GM12872 (cell line): ENCODE measurements at regions not wholly inside any gene's neighbourhood (a gene's known extent, or its start where the extent isn't known, plus 50 kb on each side); places are given as distances from the start of the nearest gene placed in this dataset.

Source experiments
- CTCF ChIP-seq: IDR thresholded peaks from 3 replicates; pipeline ENCODE4 v1.5.1; 2011; ENCODE audit warnings: low read depth, mild to moderate bottlenecking, low read length, moderate library complexity; ENCODE audit not compliant: insufficient read depth

DNA sequence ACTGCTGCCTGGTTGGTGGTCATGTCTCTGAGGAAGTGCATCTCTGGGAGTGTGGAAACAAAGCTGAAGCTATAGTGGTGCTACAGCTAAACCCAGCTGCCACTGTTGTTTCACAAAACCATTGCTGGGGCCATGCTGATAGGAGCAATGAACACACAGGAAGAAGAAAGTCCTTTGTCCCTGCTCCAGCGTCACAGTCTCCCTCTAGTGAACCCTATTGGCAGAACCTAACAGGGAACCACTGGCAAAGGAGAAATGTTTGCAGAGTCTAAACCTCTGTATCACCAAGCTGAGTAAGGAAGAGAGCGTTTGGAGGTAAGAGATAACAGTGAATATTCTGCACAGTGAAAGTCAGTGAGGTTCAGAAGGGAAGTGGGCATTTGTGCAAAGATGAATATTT lies 244.0 kb downstream of the YTHDC2 start:
- TF ChIP-seq CTCF: no peak

DNA sequence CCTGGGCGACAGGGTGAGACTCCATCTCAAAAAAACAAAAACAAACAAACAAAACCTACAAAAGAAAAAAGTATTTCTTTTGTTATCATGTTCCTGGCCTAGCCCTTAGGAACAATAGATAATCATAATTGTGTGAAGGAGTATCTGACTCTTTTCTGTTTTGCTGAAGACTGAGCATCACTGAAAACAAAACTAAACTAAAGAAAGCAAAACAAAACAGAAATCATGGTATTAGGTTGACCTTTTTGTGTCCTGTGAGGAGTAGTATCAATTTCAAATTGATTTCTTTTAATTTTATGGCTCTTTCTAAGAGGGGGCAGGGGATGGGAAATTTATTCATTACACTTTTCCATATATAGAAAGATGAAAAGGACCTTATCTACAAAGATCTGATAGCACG lies 246.0 kb downstream of the YTHDC2 start:
- TF ChIP-seq CTCF: no peak

DNA sequence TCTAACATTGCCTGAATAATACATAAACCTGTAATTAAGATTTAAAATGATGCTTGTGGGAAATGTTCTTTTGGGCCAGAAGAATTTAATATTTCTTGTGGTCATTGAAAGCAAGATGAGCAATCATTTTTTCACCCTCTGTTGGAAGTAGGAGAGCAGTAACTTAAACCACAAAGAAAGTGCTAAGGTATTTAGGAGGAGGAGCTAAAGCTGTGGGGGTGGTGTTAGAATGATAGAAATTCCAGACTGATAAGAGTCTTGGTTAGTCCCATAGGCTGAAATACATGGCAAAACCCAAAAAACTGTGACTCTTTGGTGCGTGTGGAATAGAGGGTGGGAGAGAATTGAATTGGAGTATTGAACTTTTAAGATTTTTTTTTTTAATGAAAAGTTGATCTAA lies 247.0 kb downstream of the YTHDC2 start:
- TF ChIP-seq CTCF: no peak

- no peak for TF ChIP-seq CTCF
These were observed 248.1 kb downstream of the YTHDC2 start for GRCh38 chr5:113761594-113761993.

GRCh38 chr5:113764382-113764781 lies 250.9 kb downstream of the YTHDC2 start:
- no peak for TF ChIP-seq CTCF

DNA sequence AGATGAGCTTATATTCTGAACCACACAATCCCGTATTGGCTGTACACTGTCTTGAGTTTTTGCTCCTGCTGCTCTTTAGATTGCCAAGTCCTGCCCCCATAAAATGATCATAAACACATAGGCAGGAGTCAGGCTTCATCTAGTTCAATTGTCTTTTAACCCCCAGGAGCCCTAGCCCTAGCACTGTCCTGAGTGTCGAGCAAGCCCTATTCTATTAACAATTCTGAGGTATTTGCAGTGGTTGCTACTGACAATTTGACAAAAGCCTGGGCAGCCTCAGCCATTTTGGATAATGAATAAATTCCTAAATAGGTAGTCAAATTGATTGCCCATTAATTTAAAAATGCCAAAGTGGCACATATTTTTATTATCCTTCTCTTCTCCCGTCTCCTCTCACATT lies 257.2 kb downstream of the YTHDC2 start:
- no peak for TF ChIP-seq CTCF

DNA sequence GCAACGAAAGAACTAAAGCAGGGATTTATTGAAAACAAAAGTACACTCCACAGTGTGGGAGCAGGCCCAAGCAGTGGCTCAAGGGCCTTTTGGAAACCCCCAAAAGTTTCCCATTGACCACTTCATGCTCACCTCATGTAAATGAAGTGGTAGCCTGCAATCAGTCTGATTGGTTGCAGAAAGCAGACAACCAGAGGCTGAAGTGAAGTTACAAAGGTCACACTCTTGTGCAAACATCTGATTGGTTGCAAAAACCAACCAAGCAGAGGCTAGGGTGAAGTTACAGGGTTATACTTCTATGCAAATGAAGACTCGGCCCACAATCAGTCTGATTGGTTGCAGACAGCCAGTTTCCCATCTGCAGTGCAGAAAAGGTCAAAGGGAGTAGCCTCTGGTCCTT lies 258.0 kb downstream of the YTHDC2 start:
- no peak for TF ChIP-seq CTCF

DNA sequence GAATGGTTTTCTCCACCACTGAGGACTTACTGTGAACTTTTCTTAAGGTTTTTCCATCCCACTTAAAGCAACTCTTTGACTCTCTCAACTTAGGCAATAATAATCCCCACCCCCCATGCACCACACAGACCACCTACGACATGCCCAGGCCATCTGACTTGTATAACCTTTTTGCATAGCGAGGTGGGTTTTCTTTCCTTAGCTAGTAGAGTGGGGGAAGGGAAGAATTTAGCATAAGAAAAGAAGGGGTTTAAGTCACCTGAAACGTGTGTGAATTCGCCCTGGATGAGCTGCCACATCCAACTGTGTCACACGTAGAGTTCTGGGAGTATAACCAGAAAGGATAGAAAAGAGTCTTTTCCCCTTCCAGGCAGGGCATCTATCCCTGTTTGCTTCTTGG lies 262.7 kb downstream of the YTHDC2 start:
- no peak for TF ChIP-seq CTCF
